Glomerular visceral epithelial cell (primary cell): ENCODE measurements at regions not wholly inside any gene's neighbourhood (a gene's known extent, or its start where the extent isn't known, plus 50 kb on each side); places are given as distances from the start of the nearest gene placed in this dataset.
"Not testable (repeated sequence)": the region's sequence is repeated elsewhere in the genome, so short reads cannot be mapped to it uniquely, and the experiment has no call there.

ENCODE experiments used
- DNase-seq: peaks from one replicate; pipeline ENCODE4 v3.0.0-alpha.2; 2016; ENCODE audit errors: extremely low spot score

GRCh38 chrX:3842822-3843521, 129.5 kb upstream of the PRKX start:
- DNase-seq, result not testable (repeated sequence)

- not testable (repeated sequence) for DNase-seq
Observed at GRCh38 chrX:3838754-3839153, 125.3 kb upstream of the PRKX start.

- DNase-seq, result not testable (repeated sequence)
Observed at GRCh38 chrX:3837958-3838643, 124.7 kb upstream of the PRKX start.

GRCh38 chrX:3837211-3837610, 123.8 kb upstream of the PRKX start:
- DNase-seq, result not testable (repeated sequence)

- DNase-seq, result not testable (repeated sequence)
Observed at GRCh38 chrX:3833761-3834542, 120.5 kb upstream of the PRKX start.

GRCh38 chrX:3830020-3830419, 116.6 kb upstream of the PRKX start:
- DNase-seq, result not testable (repeated sequence)

- not testable (repeated sequence) for DNase-seq
Observed at GRCh38 chrX:3829041-3829531, 115.6 kb upstream of the PRKX start.

- DNase-seq, result not testable (repeated sequence)
Observed at GRCh38 chrX:3828378-3829040, 115.1 kb upstream of the PRKX start.

- DNase-seq, result not testable (repeated sequence)
Observed at GRCh38 chrX:3824008-3824407, 110.6 kb upstream of the PRKX start.

GRCh38 chrX:3820167-3820566, 106.7 kb upstream of the PRKX start:
- DNase-seq, result peak; percentile 59

GRCh38 chrX:3817480-3817879, 104.0 kb upstream of the PRKX start:
- DNase-seq, result not testable (repeated sequence)

- peak; percentile 30 for DNase-seq
Observed at GRCh38 chrX:3815896-3816664, 102.6 kb upstream of the PRKX start.

- no peak for DNase-seq
Observed at GRCh38 chrX:3811331-3812311, 98.2 kb upstream of the PRKX start.

- no peak for DNase-seq
Observed at GRCh38 chrX:3807906-3808305, 94.5 kb upstream of the PRKX start.

- no peak for DNase-seq
Observed at GRCh38 chrX:3806630-3807029, 93.2 kb upstream of the PRKX start.

- DNase-seq, result no peak
Observed at GRCh38 chrX:3803713-3804112, 90.3 kb upstream of the PRKX start.

- no peak for DNase-seq
Observed at GRCh38 chrX:3803305-3803704, 89.9 kb upstream of the PRKX start.

- DNase-seq, result not testable (repeated sequence)
Observed at GRCh38 chrX:3795411-3795810, 82.0 kb upstream of the PRKX start.

GRCh38 chrX:3791449-3791848, 78.0 kb upstream of the PRKX start:
- no peak for DNase-seq
